WTC11 (cell line): ENCODE measurements at regions not wholly inside any gene's neighbourhood (a gene's known extent, or its start where the extent isn't known, plus 50 kb on each side); places are given as distances from the start of the nearest gene placed in this dataset.

Experiments
- ATAC-seq: fragments of 200-7000 bp; cut with Tn5 transposase; 2 replicates; pipeline ENCODE4 v1.10.0; 2021; ENCODE audit warnings: mild to moderate bottlenecking, moderate library complexity
- CTCF ChIA-PET: fragments of 300-600 bp; sonication (Branson Sonifier 250); formaldehyde crosslinking; loops from one replicate; lab custom pipeline; 2021; ENCODE audit warnings: antibody characterized with exemption; lab: Charles Lee
- POLR2A ChIA-PET: fragments of 350-600 bp; sonication (Branson Sonifier 250); formaldehyde crosslinking; loops from one replicate; lab custom pipeline; 2021; ENCODE audit warnings: antibody characterized with exemption; lab: Charles Lee
- DNase-seq: peaks from one replicate; pipeline ENCODE4 v3.0.0; 2021; ENCODE audit warnings: low spot score
- H3K27ac Mint-ChIP-seq: 2 replicates; pipeline ENCODE4 v1.8.0; 2021; ENCODE audit warnings: mixed read lengths
- H3K27me3 Mint-ChIP-seq: 2 replicates; pipeline ENCODE4 v1.8.0; 2021; ENCODE audit warnings: low read depth, mild to moderate bottlenecking, moderate library complexity, mixed read lengths
- H3K36me3 Mint-ChIP-seq: 2 replicates; pipeline ENCODE4 v1.8.0; 2021; ENCODE audit warnings: mixed read lengths
- H3K4me1 Mint-ChIP-seq: 2 replicates; pipeline ENCODE4 v1.8.0; 2022; ENCODE audit warnings: mixed read lengths
- H3K4me3 Mint-ChIP-seq: 2 replicates; pipeline ENCODE4 v1.8.0; 2021; ENCODE audit warnings: mild to moderate bottlenecking, moderate library complexity, mixed read lengths
- H3K9me3 Mint-ChIP-seq: 2 replicates; pipeline ENCODE4 v1.8.0; 2021; ENCODE audit warnings: mixed read lengths
- ATF1 ChIP-seq: sonication (generic); formaldehyde crosslinking; IDR thresholded peaks from 2 replicates; pipeline ENCODE4 v1.8.1; 2023; ENCODE audit warnings: mild to moderate bottlenecking, moderate library complexity, missing genetic modification reagents
- CBFB ChIP-seq: sonication (generic); formaldehyde crosslinking; IDR thresholded peaks from 2 replicates; pipeline ENCODE4 v1.8.1; 2022; ENCODE audit warnings: mild to moderate bottlenecking, low read depth, missing genetic modification reagents
- FOXJ3 ChIP-seq: sonication (generic); formaldehyde crosslinking; IDR thresholded peaks from 2 replicates; pipeline ENCODE4 v1.9.0; 2021; ENCODE audit warnings: missing genetic modification reagents, mild to moderate bottlenecking, borderline replicate concordance
- HMGA2 ChIP-seq: fragments of 250-450 bp; sonication (Bioruptor Pico); IDR thresholded peaks from 2 replicates; pipeline ENCODE4 v1.4.0; 2021; ENCODE audit warnings: mild to moderate bottlenecking, moderate library complexity
- NFATC4 ChIP-seq: fragments of 250-450 bp; sonication (Bioruptor Pico); IDR thresholded peaks from 2 replicates; pipeline ENCODE4 v1.9.0; 2021; ENCODE audit warnings: mild to moderate bottlenecking
- NFYB ChIP-seq: sonication (generic); formaldehyde crosslinking; conservative IDR thresholded peaks from 2 replicates; pipeline ENCODE4 v1.8.0; 2022; ENCODE audit warnings: low read depth, missing genetic modification reagents
- NR2C2 ChIP-seq: sonication (generic); formaldehyde crosslinking; IDR thresholded peaks from 2 replicates; pipeline ENCODE4 v1.8.0; 2022; ENCODE audit warnings: mild to moderate bottlenecking, missing genetic modification reagents
- SOX15 ChIP-seq: fragments of 250-450 bp; sonication (Bioruptor Pico); IDR thresholded peaks from 2 replicates; pipeline ENCODE4 v1.9.0; 2021; ENCODE audit warnings: mild to moderate bottlenecking
- TEAD1 ChIP-seq: sonication (generic); formaldehyde crosslinking; IDR thresholded peaks from 2 replicates; pipeline ENCODE4 v1.8.0; 2022; ENCODE audit warnings: mild to moderate bottlenecking, missing genetic modification reagents
- ZNF219 ChIP-seq: sonication (generic); formaldehyde crosslinking; IDR thresholded peaks from 2 replicates; pipeline ENCODE4 v1.8.0; 2023; ENCODE audit warnings: missing genetic modification reagents, mild to moderate bottlenecking, borderline replicate concordance
- ZNF263 ChIP-seq: sonication (generic); formaldehyde crosslinking; IDR thresholded peaks from 2 replicates; pipeline ENCODE4 v1.8.1; 2022; ENCODE audit warnings: low read depth, mild to moderate bottlenecking, moderate library complexity, missing genetic modification reagents
- ZNF396 ChIP-seq: fragments of 250-450 bp; sonication (Bioruptor Pico); IDR thresholded peaks from 2 replicates; pipeline ENCODE4 v1.8.0; 2021; ENCODE audit warnings: mild to moderate bottlenecking, moderate library complexity, borderline replicate concordance
- ZNF671 ChIP-seq: fragments of 250-450 bp; sonication (Bioruptor Pico); IDR thresholded peaks from 2 replicates; pipeline ENCODE4 v1.8.0; 2021; ENCODE audit warnings: mild to moderate bottlenecking
- TF ChIP-seq, protein P1 (sequence below): fragments of 250-450 bp; sonication (Bioruptor Pico); IDR thresholded peaks from 2 replicates; pipeline ENCODE4 v1.9.0; 2021; ENCODE audit warnings: moderate library complexity, mild to moderate bottlenecking, inconsistent platforms, borderline replicate concordance
- TF ChIP-seq, protein P2 (sequence below): sonication (generic); formaldehyde crosslinking; IDR thresholded peaks from 2 replicates; pipeline ENCODE4 v1.8.0; 2022; ENCODE audit warnings: missing genetic modification reagents
- TF ChIP-seq, protein P3 (sequence below): sonication (generic); formaldehyde crosslinking; IDR thresholded peaks from 2 replicates; pipeline ENCODE4 v1.8.1; 2023; ENCODE audit warnings: mild to moderate bottlenecking, missing genetic modification reagents, moderate library complexity
- TF ChIP-seq, protein P4 (sequence below): sonication (generic); formaldehyde crosslinking; IDR thresholded peaks from 2 replicates; pipeline ENCODE4 v1.8.1; 2022; ENCODE audit warnings: low read depth, mild to moderate bottlenecking, moderate library complexity, missing genetic modification reagents, borderline replicate concordance
- TF ChIP-seq, protein P5 (sequence below): sonication (generic); formaldehyde crosslinking; IDR thresholded peaks from 2 replicates; pipeline ENCODE4 v1.8.0; 2022; ENCODE audit warnings: mild to moderate bottlenecking, missing genetic modification reagents
- TF ChIP-seq, protein P6 (sequence below): fragments of 250-450 bp; sonication (Bioruptor Pico); IDR thresholded peaks from 2 replicates; pipeline ENCODE4 v1.8.0; 2021; ENCODE audit warnings: mild to moderate bottlenecking

DNA sequence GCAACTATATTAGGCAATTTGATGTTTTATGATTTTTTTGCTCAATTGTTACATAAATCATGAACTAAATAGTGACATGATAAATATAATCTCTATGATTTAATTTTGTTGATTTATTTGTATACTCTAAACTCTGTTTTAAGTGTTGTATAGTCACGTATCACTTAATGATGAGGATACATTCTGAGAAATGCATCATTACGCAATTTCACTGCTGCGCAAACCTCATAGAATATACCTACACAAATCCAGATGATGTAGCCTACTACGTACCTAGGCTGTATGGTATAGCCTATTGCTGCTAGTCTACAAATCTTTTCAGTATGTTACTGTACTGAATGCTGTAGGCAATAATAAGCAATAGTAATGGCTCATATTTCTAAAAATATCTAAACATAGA, 1029.8 kb downstream of the SI start (continued):
- TF ChIP-seq, protein P1, sequence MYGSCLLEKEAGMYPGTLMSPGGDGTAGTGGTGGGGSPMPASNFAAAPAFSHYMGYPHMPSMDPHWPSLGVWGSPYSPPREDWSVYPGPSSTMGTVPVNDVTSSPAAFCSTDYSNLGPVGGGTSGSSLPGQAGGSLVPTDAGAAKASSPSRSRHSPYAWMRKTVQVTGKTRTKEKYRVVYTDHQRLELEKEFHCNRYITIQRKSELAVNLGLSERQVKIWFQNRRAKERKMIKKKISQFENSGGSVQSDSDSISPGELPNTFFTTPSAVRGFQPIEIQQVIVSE = no peak
- no peak for TF ChIP-seq SOX15 (CRISPR knock-in tag)
- no peak for TF ChIP-seq HMGA2 (CRISPR knock-in tag)
- TF ChIP-seq, protein P2, sequence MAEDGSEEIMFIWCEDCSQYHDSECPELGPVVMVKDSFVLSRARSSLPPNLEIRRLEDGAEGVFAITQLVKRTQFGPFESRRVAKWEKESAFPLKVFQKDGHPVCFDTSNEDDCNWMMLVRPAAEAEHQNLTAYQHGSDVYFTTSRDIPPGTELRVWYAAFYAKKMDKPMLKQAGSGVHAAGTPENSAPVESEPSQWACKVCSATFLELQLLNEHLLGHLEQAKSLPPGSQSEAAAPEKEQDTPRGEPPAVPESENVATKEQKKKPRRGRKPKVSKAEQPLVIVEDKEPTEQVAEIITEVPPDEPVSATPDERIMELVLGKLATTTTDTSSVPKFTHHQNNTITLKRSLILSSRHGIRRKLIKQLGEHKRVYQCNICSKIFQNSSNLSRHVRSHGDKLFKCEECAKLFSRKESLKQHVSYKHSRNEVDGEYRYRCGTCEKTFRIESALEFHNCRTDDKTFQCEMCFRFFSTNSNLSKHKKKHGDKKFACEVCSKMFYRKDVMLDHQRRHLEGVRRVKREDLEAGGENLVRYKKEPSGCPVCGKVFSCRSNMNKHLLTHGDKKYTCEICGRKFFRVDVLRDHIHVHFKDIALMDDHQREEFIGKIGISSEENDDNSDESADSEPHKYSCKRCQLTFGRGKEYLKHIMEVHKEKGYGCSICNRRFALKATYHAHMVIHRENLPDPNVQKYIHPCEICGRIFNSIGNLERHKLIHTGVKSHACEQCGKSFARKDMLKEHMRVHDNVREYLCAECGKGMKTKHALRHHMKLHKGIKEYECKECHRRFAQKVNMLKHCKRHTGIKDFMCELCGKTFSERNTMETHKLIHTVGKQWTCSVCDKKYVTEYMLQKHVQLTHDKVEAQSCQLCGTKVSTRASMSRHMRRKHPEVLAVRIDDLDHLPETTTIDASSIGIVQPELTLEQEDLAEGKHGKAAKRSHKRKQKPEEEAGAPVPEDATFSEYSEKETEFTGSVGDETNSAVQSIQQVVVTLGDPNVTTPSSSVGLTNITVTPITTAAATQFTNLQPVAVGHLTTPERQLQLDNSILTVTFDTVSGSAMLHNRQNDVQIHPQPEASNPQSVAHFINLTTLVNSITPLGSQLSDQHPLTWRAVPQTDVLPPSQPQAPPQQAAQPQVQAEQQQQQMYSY (CRISPR knock-in tag) = no peak
- TF ChIP-seq ZNF671 (CRISPR knock-in tag) = no peak
- TF ChIP-seq, protein P3, sequence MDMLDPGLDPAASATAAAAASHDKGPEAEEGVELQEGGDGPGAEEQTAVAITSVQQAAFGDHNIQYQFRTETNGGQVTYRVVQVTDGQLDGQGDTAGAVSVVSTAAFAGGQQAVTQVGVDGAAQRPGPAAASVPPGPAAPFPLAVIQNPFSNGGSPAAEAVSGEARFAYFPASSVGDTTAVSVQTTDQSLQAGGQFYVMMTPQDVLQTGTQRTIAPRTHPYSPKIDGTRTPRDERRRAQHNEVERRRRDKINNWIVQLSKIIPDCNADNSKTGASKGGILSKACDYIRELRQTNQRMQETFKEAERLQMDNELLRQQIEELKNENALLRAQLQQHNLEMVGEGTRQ = no peak
- no peak for TF ChIP-seq FOXJ3 (CRISPR knock-in tag)
- TF ChIP-seq, protein P4, sequence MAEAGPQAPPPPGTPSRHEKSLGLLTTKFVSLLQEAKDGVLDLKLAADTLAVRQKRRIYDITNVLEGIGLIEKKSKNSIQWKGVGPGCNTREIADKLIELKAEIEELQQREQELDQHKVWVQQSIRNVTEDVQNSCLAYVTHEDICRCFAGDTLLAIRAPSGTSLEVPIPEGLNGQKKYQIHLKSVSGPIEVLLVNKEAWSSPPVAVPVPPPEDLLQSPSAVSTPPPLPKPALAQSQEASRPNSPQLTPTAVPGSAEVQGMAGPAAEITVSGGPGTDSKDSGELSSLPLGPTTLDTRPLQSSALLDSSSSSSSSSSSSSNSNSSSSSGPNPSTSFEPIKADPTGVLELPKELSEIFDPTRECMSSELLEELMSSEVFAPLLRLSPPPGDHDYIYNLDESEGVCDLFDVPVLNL (CRISPR knock-in tag) = no peak
- TF ChIP-seq NFATC4 (CRISPR knock-in tag) = no peak

DNA sequence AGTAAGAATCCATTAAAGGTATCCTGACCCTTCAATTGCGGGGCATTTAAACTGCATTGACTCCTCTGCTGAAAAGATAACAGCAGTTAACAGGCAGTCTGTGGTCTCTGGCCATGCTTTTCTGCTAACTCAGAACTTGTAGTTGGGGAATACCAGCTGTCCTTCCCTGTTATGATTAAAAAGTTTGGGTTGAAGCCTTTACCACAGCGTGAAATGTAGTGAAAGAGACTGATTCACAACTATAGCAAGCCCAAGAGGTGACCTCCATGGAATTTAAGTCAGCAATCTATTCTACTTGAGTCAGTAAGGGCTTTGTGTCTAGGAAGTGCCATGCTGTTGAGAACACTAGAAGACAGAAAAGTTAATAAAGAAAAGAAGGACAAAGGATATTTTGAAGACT, 1037.3 kb downstream of the SI start:
- POLR2A ChIA-PET = no interaction called here
- H3K4me3 Mint-ChIP-seq = no peak overlapping the region
- no peaks in the 10 kb centered on the region for H3K9me3 Mint-ChIP-seq
- no peaks in the 10 kb centered on the region for H3K27me3 Mint-ChIP-seq
- H3K4me1 Mint-ChIP-seq = no peaks in the 10 kb centered on the region
- H3K36me3 Mint-ChIP-seq = no peaks in the 10 kb centered on the region
- CTCF ChIA-PET = no interaction called here
- ATAC-seq (no peak), DNase-seq (no peak)
- TF ChIP-seq, protein P5, sequence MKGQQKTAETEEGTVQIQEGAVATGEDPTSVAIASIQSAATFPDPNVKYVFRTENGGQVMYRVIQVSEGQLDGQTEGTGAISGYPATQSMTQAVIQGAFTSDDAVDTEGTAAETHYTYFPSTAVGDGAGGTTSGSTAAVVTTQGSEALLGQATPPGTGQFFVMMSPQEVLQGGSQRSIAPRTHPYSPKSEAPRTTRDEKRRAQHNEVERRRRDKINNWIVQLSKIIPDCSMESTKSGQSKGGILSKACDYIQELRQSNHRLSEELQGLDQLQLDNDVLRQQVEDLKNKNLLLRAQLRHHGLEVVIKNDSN (CRISPR knock-in tag) = no peak
- TF ChIP-seq NR2C2 (CRISPR knock-in tag) (no peak), ZNF263 (CRISPR knock-in tag) (no peak), ZNF396 (CRISPR knock-in tag) (no peak), TEAD1 (no peak), NFYB (CRISPR knock-in tag) (no peak), ZNF219 (CRISPR knock-in tag) (no peak), CBFB (no peak), ATF1 (CRISPR knock-in tag) (no peak)
- TF ChIP-seq, protein P6, sequence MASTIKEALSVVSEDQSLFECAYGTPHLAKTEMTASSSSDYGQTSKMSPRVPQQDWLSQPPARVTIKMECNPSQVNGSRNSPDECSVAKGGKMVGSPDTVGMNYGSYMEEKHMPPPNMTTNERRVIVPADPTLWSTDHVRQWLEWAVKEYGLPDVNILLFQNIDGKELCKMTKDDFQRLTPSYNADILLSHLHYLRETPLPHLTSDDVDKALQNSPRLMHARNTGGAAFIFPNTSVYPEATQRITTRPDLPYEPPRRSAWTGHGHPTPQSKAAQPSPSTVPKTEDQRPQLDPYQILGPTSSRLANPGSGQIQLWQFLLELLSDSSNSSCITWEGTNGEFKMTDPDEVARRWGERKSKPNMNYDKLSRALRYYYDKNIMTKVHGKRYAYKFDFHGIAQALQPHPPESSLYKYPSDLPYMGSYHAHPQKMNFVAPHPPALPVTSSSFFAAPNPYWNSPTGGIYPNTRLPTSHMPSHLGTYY = no peak
- no peak overlapping the region for H3K27ac Mint-ChIP-seq
